Mesendoderm (in vitro differentiated cells): ENCODE measurements at regions not wholly inside any gene's neighbourhood (a gene's known extent, or its start where the extent isn't known, plus 50 kb on each side); places are given as distances from the start of the nearest gene placed in this dataset.

Experiments used
- DNase-seq: peaks from one replicate; pipeline ENCODE4 v3.0.0; 2013
- H2AK5ac ChIP-seq: 2 replicates; pipeline ENCODE4 v1.6.1; 2013; ENCODE audit warnings: low read length, inconsistent platforms
- H2BK120ac ChIP-seq: 2 replicates; pipeline ENCODE4 v1.6.1; 2013; ENCODE audit warnings: low read depth, mild to moderate bottlenecking, low read length, moderate library complexity, mixed read lengths
- H2BK15ac ChIP-seq: replicated peaks from 2 replicates; pipeline ENCODE4 v1.6.1; 2013; ENCODE audit warnings: low read depth, mild to moderate bottlenecking, moderate library complexity
- H2BK5ac ChIP-seq: 2 replicates; pipeline ENCODE4 v1.6.1; 2013; ENCODE audit warnings: low read length, inconsistent platforms
- H3K18ac ChIP-seq: 2 replicates; pipeline ENCODE4 v1.6.1; 2013; ENCODE audit warnings: mild to moderate bottlenecking, low read length, mixed read lengths
- H3K23ac ChIP-seq: one replicate; pipeline ENCODE4 v1.6.1; 2013; ENCODE audit warnings: low read length
- H3K27ac ChIP-seq: 2 replicates; pipeline ENCODE4 v1.5.1; 2013; ENCODE audit warnings: low read depth, mild to moderate bottlenecking, inconsistent platforms, low read length, moderate library complexity
- H3K27me3 ChIP-seq: 2 replicates; pipeline ENCODE4 v1.6.1; 2013; ENCODE audit warnings: low read length, control low read depth, mild to moderate bottlenecking, inconsistent platforms; ENCODE audit not compliant: insufficient read depth, poor library complexity
- H3K36me3 ChIP-seq: 2 replicates; pipeline ENCODE4 v1.6.1; 2013; ENCODE audit warnings: low read length, inconsistent platforms; ENCODE audit not compliant: control insufficient read depth, insufficient read depth
- H3K4ac ChIP-seq: one replicate; pipeline ENCODE4 v1.6.1; 2013; ENCODE audit warnings: low read depth, mild to moderate bottlenecking, low read length, moderate library complexity
- H3K4me1 ChIP-seq: 2 replicates; pipeline ENCODE4 v1.6.1; 2013; ENCODE audit warnings: low read depth, low read length, inconsistent platforms; ENCODE audit not compliant: control insufficient read depth
- H3K4me2 ChIP-seq: 2 replicates; pipeline ENCODE4 v1.6.1; 2013; ENCODE audit warnings: low read length
- H3K4me3 ChIP-seq: 2 replicates; pipeline ENCODE4 v1.5.1; 2013; ENCODE audit warnings: mild to moderate bottlenecking, low read length
- H3K56ac ChIP-seq: one replicate; pipeline ENCODE4 v1.6.1; 2013; ENCODE audit warnings: low read length
- H3K79me1 ChIP-seq: 2 replicates; pipeline ENCODE4 v1.6.1; 2013; ENCODE audit warnings: low read length, inconsistent platforms
- H3K79me2 ChIP-seq: 2 replicates; pipeline ENCODE4 v1.6.1; 2013; ENCODE audit warnings: mild to moderate bottlenecking, low read length; ENCODE audit not compliant: control insufficient read depth, insufficient read depth
- H3K9ac ChIP-seq: 2 replicates; pipeline ENCODE4 v1.6.1; 2013; ENCODE audit warnings: low read length, inconsistent platforms
- H4K5ac ChIP-seq: one replicate; pipeline ENCODE4 v1.6.1; 2013; ENCODE audit warnings: low read length
- H4K8ac ChIP-seq: one replicate; pipeline ENCODE4 v1.6.1; 2013; ENCODE audit warnings: low read depth, mild to moderate bottlenecking, control low read depth, low read length, moderate library complexity
- WGBS: extraction: QIAGEN DNeasy Blood & Tissue Kit; methylation state at CpG from one replicate; pipeline ENCODE4 v1.1.7; 2013; ENCODE audit warnings: low lambda C conversion rate, missing lambda C conversion rate; ENCODE audit not compliant: insufficient coverage; ENCODE audit errors: extremely low coverage; 5-methylcytosine and 5-hydroxymethylcytosine counted together

GRCh38 chr15:92745845-92746271 is 90.3 kb upstream of the FAM174B start:
- Histone ChIP-seq H3K79me1 (no peaks in the 10 kb centered on the region), H3K27me3 (peaks cover 1% of the 10 kb centered on the region), H3K4ac (no peak overlapping the region), H3K9ac (no peak overlapping the region), H2AK5ac (no peak overlapping the region), H3K56ac (no peak overlapping the region), H3K4me1 (peaks cover 7% of the 10 kb centered on the region), H4K8ac (no peak overlapping the region), H4K5ac (no peak overlapping the region), H3K79me2 (no peaks in the 10 kb centered on the region), H3K4me3 (no peak overlapping the region), H3K4me2 (no peak overlapping the region), H3K18ac (no peak overlapping the region), H3K27ac (no peak overlapping the region), H2BK15ac (no peak overlapping the region), H2BK5ac (no peak overlapping the region), H3K36me3 (no peaks in the 10 kb centered on the region), H2BK120ac (no peak overlapping the region), H3K23ac (no peak overlapping the region)
- no peak for DNase-seq
- no CpG with 5 or more reads among the region's 4 CpGs for WGBS

- WGBS = no CpG with 5 or more reads among the region's 3 CpGs
- no peak overlapping the region for H2BK5ac ChIP-seq
- no peak overlapping the region for H3K9ac ChIP-seq
- H3K4me2 ChIP-seq = no peak overlapping the region
- peak; percentile 34 for DNase-seq
- no peak overlapping the region for H3K4me3 ChIP-seq
- no peaks in the 10 kb centered on the region for H3K36me3 ChIP-seq
- H3K56ac ChIP-seq = no peak overlapping the region
- no peak overlapping the region for H2AK5ac ChIP-seq
- H2BK120ac ChIP-seq = no peak overlapping the region
- peaks cover 7% of the 10 kb centered on the region for H3K4me1 ChIP-seq
- no peak overlapping the region for H3K23ac ChIP-seq
- no peaks in the 10 kb centered on the region for H3K79me1 ChIP-seq
- no peak overlapping the region for H4K5ac ChIP-seq
- no peak overlapping the region for H2BK15ac ChIP-seq
- H4K8ac ChIP-seq = no peak overlapping the region
- peaks cover 1% of the 10 kb centered on the region for H3K27me3 ChIP-seq
- H3K79me2 ChIP-seq = no peaks in the 10 kb centered on the region
- no peak overlapping the region for H3K27ac ChIP-seq
- no peak overlapping the region for H3K18ac ChIP-seq
- H3K4ac ChIP-seq = no peak overlapping the region
Observed at GRCh38 chr15:92747047-92747446, 91.5 kb upstream of the FAM174B start.

GRCh38 chr15:92749216-92749615 is 93.6 kb upstream of the FAM174B start:
- H3K27me3 ChIP-seq = no peaks in the 10 kb centered on the region
- no peak overlapping the region for H2BK120ac ChIP-seq
- no peak overlapping the region for H3K4me2 ChIP-seq
- no peak overlapping the region for H3K56ac ChIP-seq
- H4K5ac ChIP-seq = no peak overlapping the region
- H4K8ac ChIP-seq = no peak overlapping the region
- no peak overlapping the region for H3K4me3 ChIP-seq
- DNase-seq = no peak
- H3K4me1 ChIP-seq = no peaks in the 10 kb centered on the region
- no peaks in the 10 kb centered on the region for H3K79me2 ChIP-seq
- no peak overlapping the region for H3K9ac ChIP-seq
- no peak overlapping the region for H3K23ac ChIP-seq
- H3K18ac ChIP-seq = no peak overlapping the region
- H2BK5ac ChIP-seq = no peak overlapping the region
- no peaks in the 10 kb centered on the region for H3K79me1 ChIP-seq
- H2AK5ac ChIP-seq = no peak overlapping the region
- H3K36me3 ChIP-seq = no peaks in the 10 kb centered on the region
- WGBS = no CpG with 5 or more reads among the region's 4 CpGs
- H3K27ac ChIP-seq = no peak overlapping the region
- H3K4ac ChIP-seq = no peak overlapping the region
- no peak overlapping the region for H2BK15ac ChIP-seq

- Histone ChIP-seq H3K79me2 (no peaks in the 10 kb centered on the region), H3K4me1 (no peaks in the 10 kb centered on the region), H3K4ac (no peak overlapping the region), H3K9ac (no peak overlapping the region), H4K8ac (no peak overlapping the region), H2BK5ac (no peak overlapping the region), H3K4me3 (no peak overlapping the region), H3K23ac (no peak overlapping the region), H3K4me2 (no peak overlapping the region), H3K79me1 (no peaks in the 10 kb centered on the region), H2BK120ac (no peak overlapping the region), H3K27ac (no peak overlapping the region), H3K27me3 (no peaks in the 10 kb centered on the region), H3K56ac (no peak overlapping the region), H4K5ac (no peak overlapping the region), H3K18ac (no peak overlapping the region), H3K36me3 (no peaks in the 10 kb centered on the region), H2BK15ac (no peak overlapping the region), H2AK5ac (no peak overlapping the region)
- no CpG with 5 or more reads among the region's 4 CpGs for WGBS
- DNase-seq = no peak
Observed at GRCh38 chr15:92749946-92750345, 94.4 kb upstream of the FAM174B start.

GRCh38 chr15:92751528-92751927 is 96.0 kb upstream of the FAM174B start:
- no peak overlapping the region for H3K18ac ChIP-seq
- no peaks in the 10 kb centered on the region for H3K79me1 ChIP-seq
- no peak overlapping the region for H3K9ac ChIP-seq
- H3K4me3 ChIP-seq = no peak overlapping the region
- H2BK15ac ChIP-seq = no peak overlapping the region
- no peaks in the 10 kb centered on the region for H3K4me1 ChIP-seq
- H4K5ac ChIP-seq = no peak overlapping the region
- H3K4ac ChIP-seq = no peak overlapping the region
- no peak overlapping the region for H3K4me2 ChIP-seq
- no peak overlapping the region for H2AK5ac ChIP-seq
- H2BK5ac ChIP-seq = no peak overlapping the region
- H3K56ac ChIP-seq = no peak overlapping the region
- H3K23ac ChIP-seq = no peak overlapping the region
- no peaks in the 10 kb centered on the region for H3K27me3 ChIP-seq
- no peaks in the 10 kb centered on the region for H3K79me2 ChIP-seq
- DNase-seq = no peak
- H3K36me3 ChIP-seq = no peaks in the 10 kb centered on the region
- H2BK120ac ChIP-seq = no peak overlapping the region
- WGBS = no CpG with 5 or more reads among the region's 3 CpGs
- no peak overlapping the region for H4K8ac ChIP-seq
- H3K27ac ChIP-seq = no peak overlapping the region

- no peak overlapping the region for H4K5ac ChIP-seq
- no peak overlapping the region for H3K4ac ChIP-seq
- H3K23ac ChIP-seq = no peak overlapping the region
- H3K27ac ChIP-seq = no peak overlapping the region
- no peak overlapping the region for H2BK5ac ChIP-seq
- no peak for DNase-seq
- no peak overlapping the region for H3K56ac ChIP-seq
- H3K4me1 ChIP-seq = no peaks in the 10 kb centered on the region
- H3K9ac ChIP-seq = no peak overlapping the region
- H2AK5ac ChIP-seq = no peak overlapping the region
- H3K79me2 ChIP-seq = no peaks in the 10 kb centered on the region
- no peaks in the 10 kb centered on the region for H3K79me1 ChIP-seq
- H4K8ac ChIP-seq = no peak overlapping the region
- no peak overlapping the region for H2BK120ac ChIP-seq
- no peak overlapping the region for H3K4me3 ChIP-seq
- H2BK15ac ChIP-seq = no peak overlapping the region
- H3K4me2 ChIP-seq = no peak overlapping the region
- no peak overlapping the region for H3K18ac ChIP-seq
- WGBS = no CpG with 5 or more reads among the region's 3 CpGs
- H3K27me3 ChIP-seq = no peaks in the 10 kb centered on the region
- no peaks in the 10 kb centered on the region for H3K36me3 ChIP-seq
Observed at GRCh38 chr15:92753591-92753990, 98.0 kb upstream of the FAM174B start.
